NCI-H146 treated with DMSO at 0.1 percent for 48 hours (cell line): ENCODE measurements at regions not wholly inside any gene's neighbourhood (a gene's known extent, or its start where the extent isn't known, plus 50 kb on each side); places are given as distances from the start of the nearest gene placed in this dataset.
"Not testable (repeated sequence)": the region's sequence is repeated elsewhere in the genome, so short reads cannot be mapped to it uniquely, and the experiment has no call there.

Source experiments
- DNase-seq: peaks from one replicate; lab custom pipeline; 2025; ENCODE audit not compliant: unreplicated experiment; lab: John Stamatoyannopoulos, UW

GRCh38 chr7:69429911-69430383, 168.3 kb upstream of the AUTS2 start:
- no peak for DNase-seq

- DNase-seq = no peak
These were observed 167.8 kb upstream of the AUTS2 start for GRCh38 chr7:69430384-69431021.

GRCh38 chr7:69431626-69432025, 166.6 kb upstream of the AUTS2 start:
- DNase-seq = no peak

- not testable (repeated sequence) for DNase-seq
These were observed 166.0 kb upstream of the AUTS2 start for GRCh38 chr7:69432276-69432675.

- DNase-seq = no peak
These were observed 165.2 kb upstream of the AUTS2 start for GRCh38 chr7:69433081-69433480.

- DNase-seq = no peak
These were observed 163.9 kb upstream of the AUTS2 start for GRCh38 chr7:69434398-69434815.

- DNase-seq = no peak
These were observed 162.6 kb upstream of the AUTS2 start for GRCh38 chr7:69435711-69436110.

GRCh38 chr7:69436946-69437345, 161.3 kb upstream of the AUTS2 start:
- no peak for DNase-seq

- no peak for DNase-seq
These were observed 159.5 kb upstream of the AUTS2 start for GRCh38 chr7:69438584-69439412.

- DNase-seq = no peak
These were observed 158.5 kb upstream of the AUTS2 start for GRCh38 chr7:69439636-69440325.

- no peak for DNase-seq
These were observed 157.3 kb upstream of the AUTS2 start for GRCh38 chr7:69440976-69441375.

GRCh38 chr7:69443136-69443535, 155.1 kb upstream of the AUTS2 start:
- DNase-seq = no peak

- DNase-seq = no peak
These were observed 152.7 kb upstream of the AUTS2 start for GRCh38 chr7:69445541-69445940.

- DNase-seq = not testable (repeated sequence)
These were observed 152.1 kb upstream of the AUTS2 start for GRCh38 chr7:69446213-69446612.

- DNase-seq = no peak
These were observed 150.2 kb upstream of the AUTS2 start for GRCh38 chr7:69448071-69448470.

- DNase-seq = no peak
These were observed 147.8 kb upstream of the AUTS2 start for GRCh38 chr7:69450456-69450855.

GRCh38 chr7:69451715-69452114, 146.6 kb upstream of the AUTS2 start:
- DNase-seq = no peak

GRCh38 chr7:69452797-69453196, 145.5 kb upstream of the AUTS2 start:
- DNase-seq = no peak

- no peak for DNase-seq
These were observed 140.4 kb upstream of the AUTS2 start for GRCh38 chr7:69457595-69458504.

- DNase-seq = no peak
These were observed 134.2 kb upstream of the AUTS2 start for GRCh38 chr7:69464035-69464434.

GRCh38 chr7:69465262-69465661, 133.0 kb upstream of the AUTS2 start:
- no peak for DNase-seq
